WTC11 (cell line): ENCODE measurements at regions not wholly inside any gene's neighbourhood (a gene's known extent, or its start where the extent isn't known, plus 50 kb on each side); places are given as distances from the start of the nearest gene placed in this dataset.
A peak's percentile ranks its signal among the peaks of the same experiment; 100 is the strongest.

Source experiments
- CREM ChIP-seq: sonication (generic); formaldehyde crosslinking; IDR thresholded peaks from 2 replicates; pipeline ENCODE4 v1.8.1; 2022; ENCODE audit warnings: mild to moderate bottlenecking, missing genetic modification reagents, moderate library complexity
- CTCF ChIP-seq: fragments of 200-600 bp; IDR thresholded peaks from 2 replicates; pipeline ENCODE4 v1.8.0; 2022; ENCODE audit warnings: antibody characterized with exemption
- ESRRA ChIP-seq: sonication (generic); formaldehyde crosslinking; IDR thresholded peaks from 2 replicates; pipeline ENCODE4 v1.8.1; 2022; ENCODE audit warnings: mild to moderate bottlenecking, missing genetic modification reagents, borderline replicate concordance
- HMGXB4 ChIP-seq: sonication (generic); formaldehyde crosslinking; IDR thresholded peaks from 2 replicates; pipeline ENCODE4 v1.8.1; 2023; ENCODE audit warnings: mild to moderate bottlenecking, moderate library complexity, missing genetic modification reagents
- USF1 ChIP-seq: sonication (generic); formaldehyde crosslinking; IDR thresholded peaks from 2 replicates; pipeline ENCODE4 v1.8.0; 2022; ENCODE audit warnings: mild to moderate bottlenecking, missing genetic modification reagents

- TF ChIP-seq CTCF = peak; percentile 62
- no peak for TF ChIP-seq USF1 (CRISPR knock-in tag)
- no peak for TF ChIP-seq ESRRA (CRISPR knock-in tag)
- TF ChIP-seq CREM (CRISPR knock-in tag) = no peak
- TF ChIP-seq HMGXB4 (CRISPR knock-in tag) = no peak
Observed at GRCh38 chr7:86926732-86927131, 132.7 kb downstream of the ELAPOR2 start.
